ENCODE measurements at regions not wholly inside any gene's neighbourhood (a gene's known extent, or its start where the extent isn't known, plus 50 kb on each side); places are given as distances from the start of the nearest gene placed in this dataset.

GRCh38 chr5:2299388-2300220 is 416.9 kb upstream of the IRX4 start:
- Histone ChIP-seq H3F3A (replicated peaks; ENCODE audit: low read depth) (no peaks in the 10 kb centered on the region), H4K20me1 (replicated peaks; ENCODE audit: insufficient read depth) (no peaks in the 10 kb centered on the region), H3K36me3 (ENCODE audit: insufficient read depth) (no peaks in the 10 kb centered on the region), H3K9me2 (ENCODE audit: insufficient read depth) (peaks cover under 1% of the 10 kb centered on the region; the same call in 1 of the 2 replicates), H3K4me1 (ENCODE audit: insufficient read depth) (peaks cover 6% of the 10 kb centered on the region; the same call in 1 of the 2 replicates), H2AFZ (no peak overlapping the region), H3K27ac (ENCODE audit: low read depth) (no peak overlapping the region), H3K4me2 (no peak overlapping the region), H3K79me2 (replicated peaks; ENCODE audit: insufficient read depth) (no peaks in the 10 kb centered on the region), H3K27me3 (ENCODE audit: insufficient read depth) (no peaks in the 10 kb centered on the region), H3K4me3 (no peak overlapping the region)
- Mint-ChIP-seq H3K4me1 (peaks cover 50% of the 10 kb centered on the region), H3K9me3 (no peaks in the 10 kb centered on the region), H3K27ac (no peak overlapping the region), H3K27me3 (ENCODE audit: insufficient read depth, low read depth, poor library complexity) (peaks cover 4% of the 10 kb centered on the region), H3K4me3 (no peak overlapping the region), H3K36me3 (ENCODE audit: low read depth) (no peaks in the 10 kb centered on the region)
- TF ChIP-seq CTCF (conservative IDR thresholded peaks at IDR 0.05; ENCODE audit: low read depth in 2 of 2) (no peak), JUNB (IDR thresholded peaks at IDR 0.05; ENCODE audit: unreplicated experiment) (no peak), NANOG (IDR thresholded peaks at IDR 0.05; ENCODE audit: borderline replicate concordance) (no peak), EZH2 (IDR thresholded peaks at IDR 0.05; ENCODE audit: low read depth, unreplicated experiment) (no peak), REST (IDR thresholded peaks at IDR 0.05; ENCODE audit: unreplicated experiment) (no peak), ETS1 (IDR thresholded peaks at IDR 0.05) (no peak), CREB1 (CRISPR knock-in tag; IDR thresholded peaks at IDR 0.05; ENCODE audit: low read depth) (no peak), POLR2AphosphoS5 (IDR thresholded peaks at IDR 0.05; ENCODE audit: low read depth) (no peak)
- peak; percentile 67 for ATAC-seq
- no peak for DNase-seq (ENCODE audit: low spot score)

All from GM23338 (cell line).